ENCODE measurements at regions not wholly inside any gene's neighbourhood (a gene's known extent, or its start where the extent isn't known, plus 50 kb on each side); places are given as distances from the start of the nearest gene placed in this dataset.

DNA sequence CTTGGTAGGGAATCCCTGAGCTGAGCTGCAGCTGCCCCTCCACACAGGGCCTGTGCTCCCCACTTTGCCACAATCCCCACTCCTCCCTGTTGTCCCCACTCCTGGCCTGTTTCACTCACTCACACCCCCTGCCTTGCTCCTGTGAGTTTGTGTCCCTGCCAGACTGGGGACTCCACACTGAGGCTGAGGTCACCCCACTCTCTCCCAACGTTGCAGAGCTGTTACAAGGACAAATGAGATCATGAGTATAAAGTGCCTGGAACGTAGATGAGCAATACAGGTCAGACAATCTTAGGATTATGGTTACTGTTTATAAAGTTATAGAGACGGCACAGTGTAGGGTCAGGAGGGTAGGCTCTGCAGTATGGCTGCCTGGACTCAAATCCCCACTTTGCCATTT lies 426.0 kb upstream of the SULF2 start:
- H3K36me3 Mint-ChIP-seq (ENCODE audit: low read depth): no peaks in the 10 kb centered on the region
- no peak for DNase-seq
- Histone ChIP-seq H3K4me3 (ENCODE audit: low read length) (no peak overlapping the region), H3K4me1 (ENCODE audit: control insufficient read depth, insufficient read depth, low read length) (no peaks in the 10 kb centered on the region), H3K27ac (ENCODE audit: low read depth, low read length) (no peak overlapping the region), H3K9ac (ENCODE audit: extremely low read depth, low read length, poor library complexity, severe bottlenecking) (no peak overlapping the region), H3K27me3 (ENCODE audit: control insufficient read depth, insufficient read depth, low read length, poor library complexity, severe bottlenecking) (no peaks in the 10 kb centered on the region), H3K9me3 (ENCODE audit: control insufficient read depth, low read length) (no peaks in the 10 kb centered on the region), H3K36me3 (ENCODE audit: control insufficient read depth, insufficient read depth, low read length) (no peaks in the 10 kb centered on the region)
- TF ChIP-seq, protein P1, sequence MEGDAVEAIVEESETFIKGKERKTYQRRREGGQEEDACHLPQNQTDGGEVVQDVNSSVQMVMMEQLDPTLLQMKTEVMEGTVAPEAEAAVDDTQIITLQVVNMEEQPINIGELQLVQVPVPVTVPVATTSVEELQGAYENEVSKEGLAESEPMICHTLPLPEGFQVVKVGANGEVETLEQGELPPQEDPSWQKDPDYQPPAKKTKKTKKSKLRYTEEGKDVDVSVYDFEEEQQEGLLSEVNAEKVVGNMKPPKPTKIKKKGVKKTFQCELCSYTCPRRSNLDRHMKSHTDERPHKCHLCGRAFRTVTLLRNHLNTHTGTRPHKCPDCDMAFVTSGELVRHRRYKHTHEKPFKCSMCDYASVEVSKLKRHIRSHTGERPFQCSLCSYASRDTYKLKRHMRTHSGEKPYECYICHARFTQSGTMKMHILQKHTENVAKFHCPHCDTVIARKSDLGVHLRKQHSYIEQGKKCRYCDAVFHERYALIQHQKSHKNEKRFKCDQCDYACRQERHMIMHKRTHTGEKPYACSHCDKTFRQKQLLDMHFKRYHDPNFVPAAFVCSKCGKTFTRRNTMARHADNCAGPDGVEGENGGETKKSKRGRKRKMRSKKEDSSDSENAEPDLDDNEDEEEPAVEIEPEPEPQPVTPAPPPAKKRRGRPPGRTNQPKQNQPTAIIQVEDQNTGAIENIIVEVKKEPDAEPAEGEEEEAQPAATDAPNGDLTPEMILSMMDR (conservative IDR thresholded peaks at IDR 0.05): no peak
- no peak overlapping the region for H3K4me3 Mint-ChIP-seq
- WGBS, 2 experiments (ENCODE audit: insufficient coverage in 1 of 2, insufficient read length in 1 of 2): 93 to 100% methylated on average over 3 of the region's 3 CpGs
- H3K4me1 Mint-ChIP-seq: peaks cover 16% of the 10 kb centered on the region
- H3K9me3 Mint-ChIP-seq: no peaks in the 10 kb centered on the region
- no peaks in the 10 kb centered on the region for H3K27me3 Mint-ChIP-seq (ENCODE audit: insufficient read depth)
- H3K27ac Mint-ChIP-seq: no peak overlapping the region

DNA sequence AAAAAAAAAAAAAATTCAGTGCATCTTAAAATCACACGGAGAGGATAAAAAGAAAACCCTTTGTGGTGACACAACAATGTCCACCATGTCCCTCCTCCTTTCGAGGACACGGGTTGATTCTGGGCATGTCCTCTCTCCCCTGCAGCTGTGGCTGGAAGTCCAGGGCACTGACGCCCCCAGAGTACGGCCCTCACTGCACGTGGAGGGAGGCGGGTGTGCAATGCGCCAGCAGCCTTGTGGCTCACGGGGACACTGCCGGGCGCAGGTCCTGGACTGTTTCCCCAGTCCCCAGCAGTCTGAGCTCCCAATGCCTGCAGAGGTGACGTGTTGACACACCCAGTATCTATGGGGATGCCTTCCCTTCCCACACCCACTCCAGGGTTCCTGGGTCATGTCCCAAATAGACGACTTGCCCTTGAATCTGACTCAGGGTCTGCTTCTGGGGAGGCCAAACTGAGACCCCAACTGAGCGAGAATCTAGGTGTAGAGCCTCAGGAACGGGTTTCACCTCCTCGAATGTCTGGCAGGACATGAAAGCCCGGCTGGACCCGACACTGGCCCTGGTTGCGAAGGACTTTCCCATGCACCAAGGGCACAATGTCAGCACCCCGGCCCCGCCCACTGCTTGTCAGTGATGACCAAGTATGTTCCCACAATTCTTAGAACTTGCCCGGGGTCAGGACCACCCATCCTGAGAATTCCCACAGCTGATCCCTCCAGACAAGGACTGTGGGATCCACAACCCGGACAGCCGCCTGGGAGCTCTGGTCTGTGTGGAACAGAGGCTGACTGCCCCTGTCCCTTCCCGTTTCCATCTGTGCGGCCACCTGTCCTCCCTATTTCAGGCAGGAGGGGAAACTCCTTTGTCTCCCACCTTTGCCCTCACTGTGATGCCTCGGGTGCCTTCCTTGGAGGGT lies 425.1 kb upstream of the SULF2 start:
- Histone ChIP-seq H3K27ac (ENCODE audit: low read depth, low read length) (no peak overlapping the region), H3K9me3 (ENCODE audit: control insufficient read depth, low read length) (no peaks in the 10 kb centered on the region), H3K4me1 (ENCODE audit: control insufficient read depth, insufficient read depth, low read length) (peaks cover 4% of the 10 kb centered on the region), H3K36me3 (ENCODE audit: control insufficient read depth, insufficient read depth, low read length) (no peaks in the 10 kb centered on the region), H3K9ac (ENCODE audit: extremely low read depth, low read length, poor library complexity, severe bottlenecking) (no peak overlapping the region), H3K4me3 (ENCODE audit: low read length) (no peak overlapping the region), H3K27me3 (ENCODE audit: control insufficient read depth, insufficient read depth, low read length, poor library complexity, severe bottlenecking) (no peaks in the 10 kb centered on the region)
- Mint-ChIP-seq H3K27ac (no peak overlapping the region), H3K9me3 (no peaks in the 10 kb centered on the region), H3K27me3 (ENCODE audit: insufficient read depth) (no peaks in the 10 kb centered on the region), H3K4me1 (peaks cover 22% of the 10 kb centered on the region), H3K4me3 (no peak overlapping the region), H3K36me3 (ENCODE audit: low read depth) (no peaks in the 10 kb centered on the region)
- WGBS, 2 experiments (ENCODE audit: insufficient coverage in 1 of 2, insufficient read length in 1 of 2): 91 to 93% methylated on average over 12 to 27 of the region's 27 CpGs
- TF ChIP-seq, protein P1 (conservative IDR thresholded peaks at IDR 0.05): no peak
- no peak for DNase-seq

DNA sequence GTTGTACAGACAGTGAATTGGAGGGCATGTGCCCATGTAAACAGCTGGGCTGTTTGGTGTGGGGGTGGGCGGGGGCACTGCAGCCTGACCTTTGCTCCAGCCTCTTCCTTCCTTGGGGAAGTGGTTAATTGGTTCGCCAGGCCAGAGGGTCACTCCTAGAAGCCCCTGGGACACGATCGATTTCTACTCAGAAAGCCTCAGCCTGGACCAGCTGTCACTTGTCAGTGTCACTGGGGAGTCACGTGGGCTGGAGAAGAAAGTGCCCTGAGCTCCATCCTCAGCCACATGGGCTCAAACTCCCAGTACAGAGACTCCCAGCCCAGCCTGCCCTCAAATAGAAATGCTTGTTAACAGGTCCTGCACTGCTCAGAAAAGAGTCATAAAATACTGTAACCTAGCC lies 423.8 kb upstream of the SULF2 start:
- peaks cover 5% of the 10 kb centered on the region for H3K4me1 ChIP-seq (ENCODE audit: control insufficient read depth, insufficient read depth, low read length)
- no peaks in the 10 kb centered on the region for H3K27me3 ChIP-seq (ENCODE audit: control insufficient read depth, insufficient read depth, low read length, poor library complexity, severe bottlenecking)
- Mint-ChIP-seq H3K36me3 (ENCODE audit: low read depth) (no peaks in the 10 kb centered on the region), H3K27me3 (ENCODE audit: insufficient read depth) (no peaks in the 10 kb centered on the region), H3K4me3 (no peak overlapping the region), H3K9me3 (no peaks in the 10 kb centered on the region), H3K27ac (no peak overlapping the region), H3K4me1 (peaks cover 21% of the 10 kb centered on the region)
- TF ChIP-seq, protein P1 (conservative IDR thresholded peaks at IDR 0.05): no peak
- no peaks in the 10 kb centered on the region for H3K36me3 ChIP-seq (ENCODE audit: control insufficient read depth, insufficient read depth, low read length)
- DNase-seq: no peak
- H3K27ac ChIP-seq (ENCODE audit: low read depth, low read length): no peak overlapping the region
- H3K9me3 ChIP-seq (ENCODE audit: control insufficient read depth, low read length): no peaks in the 10 kb centered on the region
- no peak overlapping the region for H3K9ac ChIP-seq (ENCODE audit: extremely low read depth, low read length, poor library complexity, severe bottlenecking)
- H3K4me3 ChIP-seq (ENCODE audit: low read length): no peak overlapping the region
- 80 to 85% methylated on average over 4 to 5 of the region's 5 CpGs for WGBS, 2 experiments (ENCODE audit: insufficient coverage in 1 of 2, insufficient read length in 1 of 2)
